Liver (tissue), 3 donors: ENCODE measurements at regions not wholly inside any gene's neighbourhood (a gene's known extent, or its start where the extent isn't known, plus 50 kb on each side); places are given as distances from the start of the nearest gene placed in this dataset.

Experiments
- JUND ChIP-seq, 2 donors: IDR thresholded peaks; 2 replicates each; pipeline ENCODE4 v1.6.1; 2016; ENCODE audit warnings: antibody characterized with exemption in 2 of 2
- RAD21 ChIP-seq, 2 donors: IDR thresholded peaks; 2 replicates each; pipeline ENCODE4 v1.6.1; 2016; ENCODE audit warnings: antibody characterized with exemption in 2 of 2, mild to moderate bottlenecking in 2 of 2
- TF ChIP-seq, protein P1 (sequence below): fragments of 150-350 bp; IDR thresholded peaks from 2 replicates; pipeline ENCODE4 v1.5.1; 2017; ENCODE audit warnings: improper control_type of control experiment, low read depth, low read length; ENCODE audit not compliant: missing input control
- TF ChIP-seq, protein P2 (sequence below): IDR thresholded peaks from 2 replicates; pipeline ENCODE4 v1.6.1; 2016; ENCODE audit warnings: antibody characterized with exemption
- donor health status: healthy.
- donor health status: healthy.

DNA sequence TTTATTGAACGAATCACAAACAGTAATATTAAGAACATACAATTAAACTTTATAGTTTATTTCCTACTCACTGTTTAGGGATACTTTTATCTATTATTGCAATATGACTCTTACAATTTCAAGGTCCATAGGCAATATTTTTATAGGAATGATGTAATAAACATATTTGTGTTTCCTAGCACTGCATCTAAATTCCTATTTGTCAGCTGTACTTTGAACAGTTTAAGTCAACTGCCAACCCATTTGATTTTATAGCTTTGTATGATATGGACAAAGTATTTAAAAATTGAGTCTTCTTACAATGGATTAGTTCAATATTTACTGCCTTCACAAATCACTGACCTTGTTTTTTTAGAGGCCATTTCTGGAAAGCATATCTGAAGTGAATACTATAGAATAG lies 199.3 kb downstream of the PCDH7 start:
- TF ChIP-seq, protein P1, sequence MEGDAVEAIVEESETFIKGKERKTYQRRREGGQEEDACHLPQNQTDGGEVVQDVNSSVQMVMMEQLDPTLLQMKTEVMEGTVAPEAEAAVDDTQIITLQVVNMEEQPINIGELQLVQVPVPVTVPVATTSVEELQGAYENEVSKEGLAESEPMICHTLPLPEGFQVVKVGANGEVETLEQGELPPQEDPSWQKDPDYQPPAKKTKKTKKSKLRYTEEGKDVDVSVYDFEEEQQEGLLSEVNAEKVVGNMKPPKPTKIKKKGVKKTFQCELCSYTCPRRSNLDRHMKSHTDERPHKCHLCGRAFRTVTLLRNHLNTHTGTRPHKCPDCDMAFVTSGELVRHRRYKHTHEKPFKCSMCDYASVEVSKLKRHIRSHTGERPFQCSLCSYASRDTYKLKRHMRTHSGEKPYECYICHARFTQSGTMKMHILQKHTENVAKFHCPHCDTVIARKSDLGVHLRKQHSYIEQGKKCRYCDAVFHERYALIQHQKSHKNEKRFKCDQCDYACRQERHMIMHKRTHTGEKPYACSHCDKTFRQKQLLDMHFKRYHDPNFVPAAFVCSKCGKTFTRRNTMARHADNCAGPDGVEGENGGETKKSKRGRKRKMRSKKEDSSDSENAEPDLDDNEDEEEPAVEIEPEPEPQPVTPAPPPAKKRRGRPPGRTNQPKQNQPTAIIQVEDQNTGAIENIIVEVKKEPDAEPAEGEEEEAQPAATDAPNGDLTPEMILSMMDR = no peak
- TF ChIP-seq, protein P2, sequence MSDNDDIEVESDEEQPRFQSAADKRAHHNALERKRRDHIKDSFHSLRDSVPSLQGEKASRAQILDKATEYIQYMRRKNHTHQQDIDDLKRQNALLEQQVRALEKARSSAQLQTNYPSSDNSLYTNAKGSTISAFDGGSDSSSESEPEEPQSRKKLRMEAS = no peak
- TF ChIP-seq RAD21 (IDR thresholded peaks at IDR 0.05) = no peak
- TF ChIP-seq JUND (IDR thresholded peaks at IDR 0.05) = no peak
